K562 (cell line): ENCODE measurements at regions not wholly inside any gene's neighbourhood (a gene's known extent, or its start where the extent isn't known, plus 50 kb on each side); places are given as distances from the start of the nearest gene placed in this dataset.

Experiments
- ATAC-seq: fragments of 200-7000 bp; cut with Tn5 transposase; 3 replicates; pipeline ENCODE4 v1.9.1; 2020; ENCODE audit warnings: moderate library complexity
- BruUV-seq: library from RNA; stranded (reverse); fragments of 400-500 nt; replicated peaks from 2 replicates; lab custom pipeline; 2021; lab: Mats Ljungman, UMichigan
- CTCF ChIA-PET: fragments of 300-600 bp; formaldehyde crosslinking; extraction: SDS; loops from one replicate; lab custom pipeline; 2021; ENCODE audit warnings: low intra/inter-chr PET ratio; lab: Yijun Ruan, JAX
- POLR2A ChIA-PET: fragments of 300-600, 350-650 bp; sonication (Branson Sonifier 250); formaldehyde crosslinking; extraction: SDS; loops from one replicate; lab custom pipeline; 2021; ENCODE audit warnings: antibody characterized with exemption, inconsistent platforms; lab: Yijun Ruan, JAX
- DNase-seq, 4 experiments: peaks; one replicate each; pipeline versions ENCODE4 v3.0.0 to v3.0.0-alpha.2; 2011 to 2018; ENCODE audit warnings: low spot score in 3 of 4, mixed read lengths in 3 of 4; ENCODE audit errors: extremely low read depth in 1 of 4
- FAIRE-seq: peaks from 2 replicates; lab custom pipeline; 2011; peaks lifted over from hg19 to GRCh38; lab: Jason Lieb, UNC
- H2AFZ ChIP-seq: 2 replicates; pipeline ENCODE4 v1.6.0; 2011; ENCODE audit warnings: low read depth, low read length, control low read depth, inconsistent platforms
- H3K27ac ChIP-seq: fragments of 200-600 bp; 3 replicates; pipeline ENCODE4 v1.8.0; 2011; ENCODE audit warnings: low read depth, mild to moderate bottlenecking, control low read depth, inconsistent platforms, low read length, moderate library complexity, mixed read lengths; ENCODE audit errors: extremely low read depth
- H3K27me3 ChIP-seq, 2 experiments: fragments of 300-600 bp in 1 of 2; 2 replicates in 1 of 2; 3 replicates in 1 of 2; pipeline versions ENCODE4 v1.6.0 to v1.8.0; 2011; ENCODE audit warnings: inconsistent platforms in 2 of 2, low read length in 2 of 2, mild to moderate bottlenecking in 1 of 2, mixed read lengths in 1 of 2, moderate library complexity in 1 of 2; ENCODE audit not compliant: control insufficient read depth in 2 of 2, insufficient read depth in 2 of 2
- H3K36me3 ChIP-seq: fragments of 300-600 bp; 3 replicates; pipeline ENCODE4 v1.8.0; 2011; ENCODE audit warnings: mild to moderate bottlenecking, low read length, inconsistent platforms; ENCODE audit not compliant: control insufficient read depth, insufficient read depth
- H3K4me1 ChIP-seq, 2 experiments: fragments of 200-600 bp in 1 of 2; replicated peaks in 1 of 2; 2 replicates in 1 of 2; 3 replicates in 1 of 2; pipeline versions ENCODE4 v1.5.1 to v1.8.0; 2011; ENCODE audit warnings: inconsistent platforms in 2 of 2, low read length in 2 of 2, mild to moderate bottlenecking in 1 of 2, mixed read lengths in 1 of 2, moderate library complexity in 1 of 2; ENCODE audit not compliant: control insufficient read depth in 2 of 2, insufficient read depth in 2 of 2
- H3K4me2 ChIP-seq: 2 replicates; pipeline ENCODE4 v1.6.1; 2011; ENCODE audit warnings: low read length, control low read depth, inconsistent platforms, mixed read lengths; ENCODE audit not compliant: insufficient read depth
- H3K4me3 ChIP-seq: fragments of 200-600 bp; sonication (generic), shearing (Covaris generic); 2 replicates; pipeline ENCODE4 v1.5.1; 2016; ENCODE audit warnings: control low read depth, inconsistent platforms
- H3K79me2 ChIP-seq: fragments of 200-600 bp; 3 replicates; pipeline ENCODE4 v1.8.0; 2011; ENCODE audit warnings: low read length, inconsistent platforms; ENCODE audit not compliant: control insufficient read depth, insufficient read depth
- H3K9ac ChIP-seq, 2 experiments: 2 replicates each; pipeline versions ENCODE4 v1.6.0 to v1.6.1; 2011; ENCODE audit warnings: low read depth in 2 of 2, low read length in 2 of 2, control low read depth in 1 of 2, inconsistent platforms in 1 of 2, mild to moderate bottlenecking in 1 of 2, mixed read lengths in 1 of 2; ENCODE audit not compliant: insufficient read depth in 1 of 2
- H3K9me1 ChIP-seq: one replicate; pipeline ENCODE4 v1.6.0; 2011; ENCODE audit warnings: inconsistent platforms, mild to moderate bottlenecking, low read length, moderate library complexity; ENCODE audit not compliant: control insufficient read depth, insufficient read depth
- H3K9me3 ChIP-seq: replicated peaks from 2 replicates; pipeline ENCODE4 v1.5.1; 2011; ENCODE audit warnings: low read depth, low read length, inconsistent platforms; ENCODE audit not compliant: control insufficient read depth, insufficient read depth
- H4K20me1 ChIP-seq: replicated peaks from 2 replicates; pipeline ENCODE4 v1.6.1; 2011; ENCODE audit warnings: low read length, inconsistent platforms, mixed read lengths; ENCODE audit not compliant: control insufficient read depth, insufficient read depth
- CLOCK ChIP-seq: fragments of 250-450 bp; sonication (Bioruptor Pico); IDR thresholded peaks from 2 replicates; pipeline ENCODE4 v1.4.0; 2020; ENCODE audit warnings: mild to moderate bottlenecking, moderate library complexity, borderline replicate concordance
- DMBX1 ChIP-seq: fragments of 250-450 bp; sonication (Bioruptor Pico); IDR thresholded peaks from 2 replicates; pipeline ENCODE4 v1.8.0; 2022; ENCODE audit warnings: inconsistent platforms, mild to moderate bottlenecking, moderate library complexity, borderline replicate concordance
- MBD1 ChIP-seq: fragments of 250-450 bp; sonication (Bioruptor Pico); IDR thresholded peaks from 2 replicates; pipeline ENCODE4 v1.8.0; 2022; ENCODE audit warnings: inconsistent platforms
- MYBL2 ChIP-seq, 2 experiments: fragments of 450-650 bp in 1 of 2; sonication (generic) in 1 of 2; formaldehyde crosslinking in 1 of 2; IDR thresholded peaks; 2 replicates each; pipeline versions ENCODE4 v1.6.1 to v1.8.1; 2017 to 2022; ENCODE audit warnings: borderline replicate concordance in 1 of 2, inconsistent platforms in 1 of 2, low read depth in 1 of 2, mild to moderate bottlenecking in 1 of 2, missing genetic modification reagents in 1 of 2, moderate library complexity in 1 of 2
- NR2C1 ChIP-seq, 2 experiments: fragments of 450-650 bp; IDR thresholded peaks; 2 replicates each; pipeline ENCODE4 v1.6.1; 2017; ENCODE audit warnings: mild to moderate bottlenecking in 2 of 2, antibody characterized with exemption in 1 of 2, inconsistent platforms in 1 of 2, missing compliant biosample characterization in 1 of 2, missing genetic modification characterization in 1 of 2
- PTRF ChIP-seq: fragments of 450-650 bp; IDR thresholded peaks from 2 replicates; pipeline ENCODE4 v1.6.1; 2016; ENCODE audit warnings: mild to moderate bottlenecking, missing genetic modification characterization, missing compliant biosample characterization
- SIX5 ChIP-seq, 2 experiments: IDR thresholded peaks; 2 replicates each; pipeline ENCODE4 v1.6.1; 2011; ENCODE audit warnings: low read length in 2 of 2, borderline replicate concordance in 1 of 2, low read depth in 1 of 2, mild to moderate bottlenecking in 1 of 2, moderate library complexity in 1 of 2; ENCODE audit not compliant: insufficient read depth in 1 of 2
- USF1 ChIP-seq: sonication (generic); formaldehyde crosslinking; IDR thresholded peaks from 2 replicates; pipeline ENCODE4 v1.9.0; 2022; ENCODE audit warnings: mild to moderate bottlenecking, missing genetic modification reagents
- XRCC3 ChIP-seq: fragments of 450-650 bp; IDR thresholded peaks from 2 replicates; pipeline ENCODE4 v1.6.1; 2017; ENCODE audit warnings: mild to moderate bottlenecking, moderate library complexity
- ZNF124 ChIP-seq: sonication (generic); formaldehyde crosslinking; IDR thresholded peaks from 2 replicates; pipeline ENCODE4 v1.8.1; 2022; ENCODE audit warnings: missing genetic modification reagents
- ZNF174 ChIP-seq: fragments of 250-450 bp; sonication (Bioruptor Pico); IDR thresholded peaks from 2 replicates; pipeline ENCODE4 v1.4.0; 2020; ENCODE audit warnings: mild to moderate bottlenecking
- ZNF175 ChIP-seq: fragments of 200-800 bp; sonication (Bioruptor generic); IDR thresholded peaks from 2 replicates; pipeline ENCODE4 v1.6.1; 2016; ENCODE audit warnings: low read depth, mild to moderate bottlenecking, missing genetic modification characterization, missing compliant biosample characterization
- ZNF311 ChIP-seq: fragments of 250-450 bp; sonication (Bioruptor Pico); IDR thresholded peaks from 2 replicates; pipeline ENCODE4 v1.4.0; 2020; ENCODE audit warnings: mild to moderate bottlenecking, moderate library complexity
- WGBS: fragments of 100-300 bp; shearing (Covaris generic); methylation state at CpG from one replicate; pipeline ENCODE4 v1.1.6; 2016; ENCODE audit warnings: low coverage, mixed read lengths; ENCODE audit not compliant: insufficient coverage; ENCODE audit errors: missing lambda C conversion rate; 5-methylcytosine and 5-hydroxymethylcytosine counted together
- in situ Hi-C: fragments of 300-500 bp; cut with MboI; formaldehyde crosslinking; loops from 4 replicates; pipeline ENCODE4 v1.15.0; 2018; ENCODE audit warnings: inconsistent platforms, mixed read lengths
- intact Hi-C: fragments of 100-400 bp; cut with micrococcal nuclease; formaldehyde crosslinking; loops from 2 replicates; pipeline ENCODE4 v1.14.2; 2022

- peak in 1 of 4 experiments; percentile 23 for DNase-seq
- H3K9me1 ChIP-seq = no peaks in the 10 kb centered on the region
- H4K20me1 ChIP-seq = no peaks in the 10 kb centered on the region
- no TSS peak for BruUV-seq
- ChIA-PET CTCF (no interaction called here), POLR2A (interaction anchor here (0.5 to 1.6 kb wide), 4 partner anchors 29 to 392 kb away, joined by 3 to 4 read pairs (median 4); no protein-coding TSS in a partner anchor)
- in situ Hi-C loops = no loop called here
- peaks cover 17 to 70% of the 10 kb centered on the region in 2 experiments for H3K4me1 ChIP-seq
- H3K79me2 ChIP-seq = no peaks in the 10 kb centered on the region
- no peak overlapping the region for H3K27ac ChIP-seq
- WGBS = 61% methylated on average over 13 of the region's 13 CpGs
- no peak overlapping the region for H3K4me3 ChIP-seq
- ATAC-seq = peak; percentile 4; the same call in 1 of the 3 replicates
- H3K27me3 ChIP-seq = no peaks in the 10 kb centered on the region
- H3K36me3 ChIP-seq = no peaks in the 10 kb centered on the region
- H3K9me3 ChIP-seq = no peaks in the 10 kb centered on the region
- peak overlapping the region; percentile 5; the same call in 1 of the 2 replicates for H3K4me2 ChIP-seq
- intact Hi-C loops = no loop called here
- no peak for FAIRE-seq
- peak overlapping the region; percentile 91 for H2AFZ ChIP-seq
- 0 out of 4 replicates have a peak overlapping the region, but pooled peaks of 1 of the 2 experiments have one; percentile 25 for H3K9ac ChIP-seq
- TF ChIP-seq PTRF (tag) (no peak), ZNF174 (CRISPR knock-in tag) (no peak), SIX5 (IDR thresholded peaks at IDR 0.05; ENCODE audit: borderline replicate concordance in 1 of 2, insufficient read depth in 1 of 2, low read depth in 1 of 2, low read length in 2 of 2) (no peak), ZNF311 (CRISPR knock-in tag) (no peak), CLOCK (CRISPR knock-in tag) (0 out of 2 replicates have a peak, but pooled peaks have one; percentile 10), ZNF175 (CRISPR knock-in tag) (0 out of 2 replicates have a peak, but pooled peaks have one; percentile 51), DMBX1 (CRISPR knock-in tag) (0 out of 2 replicates have a peak, but pooled peaks have one; percentile 9), NR2C1 (IDR thresholded peaks at IDR 0.05) (no peak), NR2C1 (tag; IDR thresholded peaks at IDR 0.05) (peak; percentile 17; the same call in 1 of the 2 replicates), USF1 (CRISPR knock-in tag) (peak; percentile 42; the same call in 1 of the 2 replicates), XRCC3 (no peak), MBD1 (CRISPR knock-in tag) (no peak), ZNF124 (CRISPR knock-in tag) (no peak), MYBL2 (IDR thresholded peaks at IDR 0.05; ENCODE audit: low read depth) (no peak), MYBL2 (CRISPR knock-in tag; IDR thresholded peaks at IDR 0.05; ENCODE audit: borderline replicate concordance) (no peak)
These were observed 71.5 kb upstream of the DTNBP1 start for GRCh38 chr6:15734118-15734897.
